Left ventricle myocardium superior (tissue), 1 donor: ENCODE measurements at regions not wholly inside any gene's neighbourhood (a gene's known extent, or its start where the extent isn't known, plus 50 kb on each side); places are given as distances from the start of the nearest gene placed in this dataset.
A peak's percentile ranks its signal among the peaks of the same experiment; 100 is the strongest.

Experiments
- ATAC-seq: fragments of 200-7000 bp; cut with Tn5 transposase; one replicate; pipeline ENCODE4 v1.9.1; 2020; ENCODE audit warnings: mild to moderate bottlenecking, moderate library complexity
- DNase-seq: peaks from one replicate; pipeline ENCODE4 v3.0.0-alpha.2; 2020
- intact Hi-C: fragments of 100-400 bp; cut with micrococcal nuclease; formaldehyde crosslinking; loops from one replicate; pipeline ENCODE4 v1.11.0; 2022
- donor health status: DM: no; HTN: yes; CAD: no; lungs with severe emphysema.

DNA sequence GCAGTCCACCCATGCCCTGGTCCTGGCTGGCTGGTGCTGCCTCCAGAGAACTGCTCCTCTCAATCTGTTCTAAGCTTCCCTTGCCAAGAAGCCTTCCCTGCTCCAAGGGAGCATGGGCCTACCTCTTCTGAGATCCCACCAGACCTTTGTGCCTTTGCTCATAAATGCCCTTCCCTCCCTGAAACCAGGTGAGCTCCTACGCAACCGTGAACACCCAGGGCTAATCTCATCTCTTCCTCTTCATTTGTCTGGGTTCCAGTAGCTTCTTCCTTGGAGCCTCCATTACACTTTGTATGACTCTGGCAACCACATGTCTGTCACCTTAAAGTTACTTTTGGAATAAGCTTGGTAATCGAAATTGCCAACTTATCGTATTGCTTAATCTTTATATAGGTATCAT lies 270.6 kb downstream of the PBX3 start:
- DNase-seq, result no peak
- ATAC-seq, result no peak
- intact Hi-C loops, result no loop called here

DNA sequence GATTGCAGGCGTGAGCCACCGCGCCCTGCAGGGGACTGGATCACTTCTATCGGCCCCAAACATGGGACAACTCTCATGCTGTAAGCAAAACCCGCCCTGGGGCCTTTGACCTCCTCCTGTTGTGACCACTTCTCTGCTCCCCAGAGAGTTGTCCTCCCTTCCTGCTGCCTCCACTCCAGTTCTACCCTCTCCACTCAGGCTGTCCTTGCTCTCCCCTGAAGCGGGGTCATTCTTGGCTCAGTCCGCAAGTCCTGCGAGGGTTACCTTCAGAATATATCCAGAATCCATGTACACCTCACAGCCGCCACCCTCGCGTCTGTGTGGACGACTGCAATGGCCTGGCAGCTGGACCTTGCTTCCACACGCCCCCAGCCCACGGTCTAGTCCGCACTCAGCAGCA lies 273.7 kb downstream of the PBX3 start:
- peak; percentile 13 for DNase-seq
- ATAC-seq, result no peak
- intact Hi-C loops, result no loop called here

DNA sequence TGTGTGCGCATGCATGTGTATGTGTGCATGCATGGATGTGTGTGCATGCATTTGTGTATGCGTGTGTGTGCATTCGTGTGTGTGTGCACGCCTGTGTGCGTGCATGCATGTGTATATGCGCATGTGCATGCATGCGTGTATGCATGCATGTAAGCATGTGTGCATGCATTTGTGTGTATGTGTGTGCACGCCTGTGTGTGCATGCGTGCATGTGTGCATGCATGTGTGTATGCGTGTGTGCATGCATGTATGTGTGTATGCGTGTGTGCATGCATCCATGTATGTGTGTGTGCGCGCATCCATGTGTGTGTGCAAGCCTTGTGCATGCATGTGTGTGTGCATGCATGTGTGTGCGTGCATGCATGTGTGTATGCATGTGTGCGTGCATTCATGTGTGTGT lies 276.8 kb downstream of the PBX3 start:
- intact Hi-C loops, result no loop called here
- ATAC-seq, result no peak
- DNase-seq, result no peak

DNA sequence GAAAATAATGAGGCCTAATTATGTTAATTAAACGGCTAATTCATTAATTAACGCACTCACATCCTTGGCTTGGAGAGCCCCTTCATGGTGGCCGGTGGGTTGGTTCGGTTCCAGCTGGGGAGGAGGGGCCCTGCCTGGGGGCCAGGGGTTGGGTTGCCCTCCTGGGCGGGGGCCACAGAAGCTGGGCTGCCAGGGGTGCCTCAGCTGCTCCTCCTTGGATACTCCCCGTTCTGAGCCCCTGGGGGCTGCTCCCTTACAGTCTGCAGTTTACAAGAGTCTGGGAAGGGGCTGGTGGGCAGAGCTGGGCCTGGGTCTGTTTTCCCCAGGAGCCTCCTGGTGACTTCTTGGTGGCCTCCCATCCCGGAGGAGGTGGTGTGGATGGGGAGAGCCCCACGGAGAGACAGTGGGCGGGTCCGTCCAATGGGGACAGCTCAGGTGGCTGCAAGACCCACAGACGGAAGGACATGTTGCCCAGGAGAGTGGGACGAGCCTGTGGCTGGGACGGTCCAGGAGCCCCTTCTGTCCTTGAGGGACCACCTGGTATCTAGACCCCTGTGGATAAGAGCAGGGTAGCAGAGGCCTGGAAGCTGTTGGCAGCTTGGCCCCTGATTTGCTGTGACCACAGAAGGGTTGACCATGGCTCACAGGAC lies 277.5 kb downstream of the PBX3 start:
- DNase-seq, result peak; percentile 19
- no peak for ATAC-seq
- intact Hi-C loops, result no loop called here

GRCh38 chr9:126025991-126026390 lies 278.8 kb downstream of the PBX3 start:
- no peak for ATAC-seq
- DNase-seq, result peak; percentile 3
- intact Hi-C loops, result no loop called here

DNA sequence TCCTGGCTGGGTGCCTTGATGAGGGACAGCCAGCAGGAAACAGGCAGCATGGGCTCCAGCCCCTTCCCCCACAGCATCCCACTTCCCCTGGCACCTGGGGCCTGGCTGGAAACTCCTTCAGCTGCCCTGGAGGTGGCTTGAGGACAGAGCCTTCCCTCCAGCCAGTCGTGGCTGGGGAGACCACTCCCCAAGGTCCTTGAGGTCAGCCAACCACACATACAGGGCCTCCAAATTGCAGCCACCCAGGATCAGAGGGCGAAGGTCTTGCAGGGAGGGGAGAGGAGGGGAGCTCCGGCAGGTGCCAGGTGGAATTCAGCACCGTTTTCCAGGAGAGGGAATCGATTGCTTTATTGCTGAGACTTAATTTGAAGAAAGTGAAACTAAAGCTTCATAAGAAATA lies 280.4 kb downstream of the PBX3 start:
- peak; percentile 7 for DNase-seq
- no peak for ATAC-seq
- intact Hi-C loops, result no loop called here

- no peak for DNase-seq
- no peak for ATAC-seq
- intact Hi-C loops, result no loop called here
These were observed 281.6 kb downstream of the PBX3 start for GRCh38 chr9:126028746-126029145.

- DNase-seq, result no peak
- intact Hi-C loops, result no loop called here
- ATAC-seq, result no peak
These were observed 283.5 kb downstream of the PBX3 start for GRCh38 chr9:126030716-126031115.

DNA sequence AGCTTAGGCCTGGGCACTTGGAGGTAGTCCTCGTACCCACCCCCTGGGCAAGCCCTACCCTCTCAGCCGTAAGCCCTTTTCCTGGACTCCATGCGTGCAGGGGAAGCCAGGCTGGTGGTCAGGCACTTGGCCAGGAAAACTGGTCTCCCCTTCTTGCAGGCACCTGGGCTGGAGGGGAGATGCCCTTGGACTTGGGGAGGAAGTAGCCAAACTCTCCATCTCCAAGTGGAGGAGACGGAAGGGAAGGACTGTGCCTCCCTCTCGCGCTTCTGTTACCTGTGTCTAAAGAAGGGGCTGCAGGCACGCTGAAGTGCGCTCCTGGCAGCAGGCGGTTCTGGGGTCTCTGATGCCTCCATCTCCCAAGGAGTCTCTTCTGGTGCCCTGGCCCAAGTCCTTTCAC lies 283.9 kb downstream of the PBX3 start:
- intact Hi-C loops, result no loop called here

GRCh38 chr9:126032135-126032534 lies 285.0 kb downstream of the PBX3 start:
- ATAC-seq (no peak), DNase-seq (no peak)
- intact Hi-C loops, result no loop called here

More for the DNA sequence above, 283.9 kb downstream of the PBX3 start:
- DNase-seq, result no peak
- no peak for ATAC-seq

DNA sequence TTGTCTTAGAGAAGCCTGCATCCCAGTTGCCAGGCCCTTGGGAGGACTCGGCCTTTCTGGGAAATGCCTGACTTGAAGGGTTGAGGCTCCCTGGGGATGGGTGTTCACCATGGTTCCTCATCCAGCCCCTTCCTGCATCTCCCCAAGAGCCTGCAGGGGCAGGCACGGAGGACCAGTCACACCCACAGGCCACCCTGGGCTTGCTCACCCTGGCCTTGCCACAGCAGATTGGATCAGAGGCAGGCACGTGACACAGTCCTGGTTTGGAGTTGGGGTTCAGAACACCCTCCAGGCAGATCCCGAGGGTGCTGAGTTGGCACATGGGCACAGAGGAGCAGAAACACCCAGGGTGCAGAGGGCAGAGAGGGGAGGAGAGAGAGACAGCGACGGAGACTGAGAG lies 286.1 kb downstream of the PBX3 start:
- DNase-seq (no peak), ATAC-seq (no peak)
- intact Hi-C loops, result no loop called here

GRCh38 chr9:126033956-126034355 lies 286.8 kb downstream of the PBX3 start:
- ATAC-seq (no peak), DNase-seq (no peak)
- intact Hi-C loops, result no loop called here

GRCh38 chr9:126036881-126037291 lies 289.7 kb downstream of the PBX3 start:
- intact Hi-C loops, result no loop called here
- ATAC-seq (no peak), DNase-seq (no peak)

- intact Hi-C loops, result no loop called here
- ATAC-seq, result no peak
- no peak for DNase-seq
These were observed 287.8 kb upstream of the MVB12B start for GRCh38 chr9:126038790-126039189.

DNA sequence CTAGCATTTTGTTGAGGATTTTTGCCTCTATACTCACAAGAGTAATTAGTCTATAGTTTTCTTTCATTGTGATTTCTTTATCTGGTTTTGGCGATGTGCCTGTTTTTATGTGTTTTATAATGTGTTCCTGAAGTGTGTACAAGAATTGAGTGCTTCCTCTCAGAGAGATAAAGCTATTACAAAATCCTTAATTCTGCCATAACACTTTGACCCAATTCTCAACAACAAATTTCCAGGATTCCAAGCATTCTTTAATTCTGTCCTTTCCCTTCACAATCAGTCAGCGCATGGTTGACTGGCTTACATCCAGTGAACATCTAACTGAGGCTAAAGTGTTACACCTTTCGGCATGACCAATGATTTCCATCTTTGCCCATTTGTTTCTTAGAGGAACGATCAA lies 282.9 kb upstream of the MVB12B start:
- DNase-seq (no peak), ATAC-seq (no peak)
- intact Hi-C loops, result no loop called here

DNA sequence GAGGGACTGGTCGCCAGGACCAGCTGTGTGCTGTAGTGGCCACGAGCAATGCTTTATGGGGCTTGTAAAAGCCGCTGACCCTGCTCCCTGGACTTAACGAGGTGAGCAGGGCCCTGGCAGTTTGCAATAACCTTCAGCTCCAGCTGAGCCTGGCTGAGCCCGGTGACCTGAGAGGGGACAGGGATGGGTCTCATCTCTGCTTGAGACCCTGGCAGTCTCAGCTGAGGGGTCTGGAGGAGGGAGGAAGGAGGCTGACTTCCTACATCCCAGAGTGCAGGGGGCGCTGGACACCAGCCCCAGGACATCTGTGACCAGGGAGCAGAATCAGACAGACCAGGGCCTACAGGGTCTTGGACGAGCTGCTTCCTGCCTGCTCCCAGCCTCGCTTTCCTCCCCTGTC lies 277.5 kb upstream of the MVB12B start:
- peak; percentile 2 for DNase-seq
- intact Hi-C loops, result no loop called here
- ATAC-seq, result no peak

- intact Hi-C loops, result no loop called here
- DNase-seq, result peak; percentile 8
- no peak for ATAC-seq
These were observed 276.6 kb upstream of the MVB12B start for GRCh38 chr9:126049896-126050604.

GRCh38 chr9:126050605-126050990 lies 276.0 kb upstream of the MVB12B start:
- ATAC-seq, result no peak
- peak; percentile 14 for DNase-seq
- intact Hi-C loops, result no loop called here

DNA sequence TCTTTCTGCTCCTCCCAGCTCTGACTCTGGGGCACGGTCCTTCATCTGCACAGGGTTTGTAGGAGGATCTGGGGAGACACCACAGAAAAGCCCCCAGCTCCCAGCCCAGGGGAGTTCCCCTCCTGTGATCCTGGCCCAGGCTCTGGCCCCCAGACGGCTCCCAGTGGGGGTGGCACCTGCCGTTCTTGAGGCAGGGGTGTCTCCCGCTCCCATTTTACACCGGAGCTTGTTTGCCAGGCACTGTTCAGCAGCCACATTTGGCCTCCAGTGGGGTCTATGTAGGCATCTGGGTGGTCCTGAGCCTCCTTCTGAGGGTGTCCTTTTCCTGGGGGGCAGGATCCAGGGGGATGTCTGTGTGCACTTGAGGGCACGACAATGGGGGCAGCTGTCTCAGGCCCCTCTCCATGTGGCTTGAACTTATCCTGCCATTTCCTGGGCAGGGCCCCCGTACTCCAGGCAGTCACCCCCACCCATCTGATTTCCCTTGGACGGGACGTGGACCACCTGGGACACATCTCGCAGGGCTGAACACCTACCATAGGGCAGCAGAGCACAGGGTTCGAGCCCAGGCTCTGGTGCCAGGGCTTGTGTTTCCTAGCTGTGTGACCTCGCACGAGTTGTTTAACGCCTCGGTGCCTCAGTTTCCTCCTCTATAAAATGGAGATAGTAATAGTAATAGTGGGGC lies 275.0 kb upstream of the MVB12B start:
- intact Hi-C loops, result no loop called here
- DNase-seq (peak; percentile 11), ATAC-seq (no peak)

DNA sequence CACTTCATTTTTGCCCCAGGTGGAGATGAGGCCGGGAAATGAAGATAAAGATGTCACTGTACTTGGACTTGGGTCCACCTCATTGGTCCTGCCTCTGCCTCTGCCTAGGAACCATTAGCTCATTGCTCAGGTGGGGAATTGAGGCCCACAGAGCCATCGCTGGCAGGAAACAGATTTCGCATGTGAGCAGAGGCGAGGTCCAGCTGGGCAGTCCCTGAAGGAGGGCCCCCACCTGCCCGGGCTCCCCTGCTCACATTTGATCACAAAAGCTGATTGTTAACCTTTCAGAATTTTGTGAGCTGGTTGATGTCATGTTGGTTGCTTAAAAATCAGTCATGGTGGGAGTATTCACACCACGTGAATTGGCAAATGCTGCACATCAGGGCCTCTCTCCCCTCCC lies 273.8 kb upstream of the MVB12B start:
- intact Hi-C loops, result no loop called here
- no peak for ATAC-seq
- peak; percentile 4 for DNase-seq

GRCh38 chr9:126053913-126054312 lies 272.7 kb upstream of the MVB12B start:
- intact Hi-C loops, result no loop called here
- no peak for ATAC-seq
- DNase-seq, result no peak
